Breast epithelium (tissue), 3 donors: ENCODE measurements at regions not wholly inside any gene's neighbourhood (a gene's known extent, or its start where the extent isn't known, plus 50 kb on each side); places are given as distances from the start of the nearest gene placed in this dataset.

Source experiments
- POLR2A ChIP-seq: fragments of 450-650 bp; IDR thresholded peaks from one replicate; pipeline ENCODE4 v1.6.1; 2016; ENCODE audit warnings: antibody characterized with exemption, mild to moderate bottlenecking, moderate library complexity
- POLR2AphosphoS5 ChIP-seq, 3 donors: sonication (generic); formaldehyde crosslinking; IDR thresholded peaks; one replicate each; pipeline ENCODE4 v1.6.1; 2017; ENCODE audit warnings: antibody characterized with exemption in 3 of 3
- TF ChIP-seq, protein P1 (sequence below), 3 donors: fragments of 450-650 bp; IDR thresholded peaks; one replicate each; pipeline ENCODE4 v1.5.1; 2016 to 2017; ENCODE audit warnings: antibody characterized with exemption in 3 of 3, mild to moderate bottlenecking in 3 of 3, moderate library complexity in 3 of 3

DNA sequence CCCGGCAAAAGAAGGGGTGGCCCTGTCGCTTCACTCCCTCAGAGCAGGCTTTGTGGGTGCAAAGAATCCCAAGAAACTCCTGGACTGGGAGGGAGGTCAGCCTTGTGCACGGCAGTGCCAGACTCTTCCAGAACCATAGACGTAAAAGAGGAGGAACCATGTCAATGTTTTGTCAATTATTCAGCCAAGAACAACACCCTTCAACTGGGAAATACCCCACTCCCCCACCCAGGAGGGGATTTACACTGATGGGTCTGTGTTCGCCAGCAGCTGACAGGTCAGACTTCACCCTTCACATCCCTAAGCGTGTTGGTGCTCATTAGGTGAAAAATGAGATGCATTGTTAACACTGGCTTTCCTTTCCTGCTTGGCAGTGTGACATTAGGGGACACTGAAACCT lies 116.8 kb upstream of the BMPER start:
- TF ChIP-seq POLR2AphosphoS5 (IDR thresholded peaks at IDR 0.05) (no peak), POLR2A (no peak)
- TF ChIP-seq, protein P1, sequence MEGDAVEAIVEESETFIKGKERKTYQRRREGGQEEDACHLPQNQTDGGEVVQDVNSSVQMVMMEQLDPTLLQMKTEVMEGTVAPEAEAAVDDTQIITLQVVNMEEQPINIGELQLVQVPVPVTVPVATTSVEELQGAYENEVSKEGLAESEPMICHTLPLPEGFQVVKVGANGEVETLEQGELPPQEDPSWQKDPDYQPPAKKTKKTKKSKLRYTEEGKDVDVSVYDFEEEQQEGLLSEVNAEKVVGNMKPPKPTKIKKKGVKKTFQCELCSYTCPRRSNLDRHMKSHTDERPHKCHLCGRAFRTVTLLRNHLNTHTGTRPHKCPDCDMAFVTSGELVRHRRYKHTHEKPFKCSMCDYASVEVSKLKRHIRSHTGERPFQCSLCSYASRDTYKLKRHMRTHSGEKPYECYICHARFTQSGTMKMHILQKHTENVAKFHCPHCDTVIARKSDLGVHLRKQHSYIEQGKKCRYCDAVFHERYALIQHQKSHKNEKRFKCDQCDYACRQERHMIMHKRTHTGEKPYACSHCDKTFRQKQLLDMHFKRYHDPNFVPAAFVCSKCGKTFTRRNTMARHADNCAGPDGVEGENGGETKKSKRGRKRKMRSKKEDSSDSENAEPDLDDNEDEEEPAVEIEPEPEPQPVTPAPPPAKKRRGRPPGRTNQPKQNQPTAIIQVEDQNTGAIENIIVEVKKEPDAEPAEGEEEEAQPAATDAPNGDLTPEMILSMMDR (IDR thresholded peaks at IDR 0.05): no peak
